NCI-H345 treated with DMSO at 0.1 percent for 48 hours (cell line): ENCODE measurements at regions not wholly inside any gene's neighbourhood (a gene's known extent, or its start where the extent isn't known, plus 50 kb on each side); places are given as distances from the start of the nearest gene placed in this dataset.
"Not testable (repeated sequence)": the region's sequence is repeated elsewhere in the genome, so short reads cannot be mapped to it uniquely, and the experiment has no call there.

Source experiments
- DNase-seq: peaks from one replicate; lab custom pipeline; 2025; ENCODE audit not compliant: unreplicated experiment; lab: John Stamatoyannopoulos, UW

GRCh38 chr2:187775651-187776050 is 221.4 kb upstream of the TFPI start:
- no peak for DNase-seq

GRCh38 chr2:187782301-187782700 is 228.1 kb upstream of the TFPI start:
- DNase-seq = no peak

GRCh38 chr2:187783446-187783845 is 229.2 kb upstream of the TFPI start:
- DNase-seq = no peak

DNA sequence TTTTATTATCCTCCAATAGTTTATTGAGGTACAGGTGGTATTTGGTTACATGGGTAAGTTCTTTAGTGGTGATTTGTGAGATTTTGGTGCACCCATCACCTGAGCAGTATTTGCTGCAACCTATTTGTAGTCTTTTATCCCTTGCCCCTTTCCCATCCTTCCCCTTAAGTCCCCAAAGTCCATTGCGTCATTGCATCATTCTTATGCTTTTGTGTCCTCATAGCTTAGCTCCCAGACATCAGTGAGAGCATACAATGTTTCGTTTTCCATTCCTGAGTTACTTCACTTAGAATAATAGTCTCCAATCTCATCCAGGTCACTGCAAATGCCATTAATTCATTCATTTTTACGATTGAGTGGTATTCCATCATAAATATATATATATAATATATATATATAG is 229.9 kb upstream of the TFPI start:
- DNase-seq = not testable (repeated sequence)

DNA sequence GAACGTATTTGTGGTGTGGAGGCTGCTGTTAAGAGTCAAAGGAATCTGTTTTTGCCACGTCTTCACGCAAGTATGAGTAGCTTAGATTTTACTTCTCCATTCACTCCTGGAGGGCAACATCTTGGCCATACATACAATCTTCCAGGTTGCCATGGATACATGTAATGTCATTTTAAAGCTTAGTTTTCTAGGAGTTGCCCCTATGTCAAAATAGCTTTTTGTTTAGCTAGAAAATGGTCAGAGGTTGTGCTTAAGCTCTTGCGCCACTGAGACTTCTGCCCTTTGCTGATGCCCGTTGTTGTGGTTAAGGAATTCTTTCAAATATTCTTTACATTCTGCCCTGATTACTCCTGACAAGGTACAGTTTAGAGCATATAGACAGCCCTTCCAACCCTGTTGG is 245.4 kb upstream of the TFPI start:
- no peak for DNase-seq

DNA sequence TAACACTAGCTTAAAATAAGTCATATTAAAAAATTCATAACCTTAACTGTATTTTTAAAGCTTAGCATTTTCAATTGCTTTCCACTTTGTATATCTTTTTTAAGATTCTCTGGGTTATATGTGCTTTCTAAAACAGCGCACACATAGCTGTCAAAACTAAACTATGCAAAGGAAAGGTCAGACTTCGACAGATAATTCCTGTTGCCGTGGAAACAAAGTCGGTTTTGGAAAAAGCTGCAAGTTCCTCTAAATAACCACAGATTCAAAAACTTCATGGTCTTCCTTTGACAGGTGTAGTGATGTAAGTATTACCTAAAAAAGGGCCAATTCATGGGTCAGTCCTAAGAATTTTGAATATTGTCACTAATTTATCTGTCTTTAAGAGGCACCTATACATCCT is 249.6 kb upstream of the TFPI start:
- no peak for DNase-seq

- no peak for DNase-seq
These were observed 260.9 kb upstream of the TFPI start for GRCh38 chr2:187815113-187815512.

DNA sequence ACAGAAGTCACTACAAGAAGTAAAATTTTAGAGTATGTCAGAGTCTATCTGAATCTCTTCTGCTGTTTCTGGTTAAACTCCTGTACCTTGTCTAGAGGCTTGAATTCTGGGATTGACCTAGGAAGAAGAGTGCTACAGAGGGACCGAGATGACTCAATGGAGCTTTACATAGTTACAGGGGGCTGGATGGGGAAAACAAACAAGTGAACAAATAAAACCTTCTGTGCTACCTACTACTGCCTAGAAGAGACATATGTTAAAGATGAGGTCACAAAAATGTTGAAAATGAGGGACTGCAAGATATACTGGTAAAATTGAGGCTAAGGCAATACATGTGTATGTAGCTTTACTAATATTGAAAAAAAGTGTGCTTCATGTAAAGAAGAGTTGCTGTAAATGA is 265.4 kb upstream of the TFPI start:
- no peak for DNase-seq

DNA sequence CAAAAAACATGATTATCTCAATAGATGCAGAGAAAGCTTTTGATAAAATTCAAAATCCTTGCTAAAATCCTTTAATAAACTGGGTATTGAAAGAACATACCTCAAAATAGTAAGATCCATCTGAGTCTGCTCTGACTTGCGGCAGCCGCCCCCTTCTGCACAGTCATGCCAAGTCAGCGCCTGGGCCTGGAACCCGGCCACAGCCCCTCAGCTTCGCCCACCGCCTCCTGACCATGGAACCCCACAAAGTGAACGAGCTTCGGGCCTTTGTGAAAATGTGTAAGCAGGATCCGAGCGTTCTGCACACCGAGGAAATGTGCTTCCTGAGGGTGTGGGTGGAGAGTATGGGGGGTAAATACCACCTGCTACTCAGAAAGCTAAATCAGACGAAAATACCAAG is 270.9 kb upstream of the TFPI start:
- DNase-seq = no peak

GRCh38 chr2:187826023-187826422 is 271.8 kb upstream of the TFPI start:
- DNase-seq = no peak

GRCh38 chr2:187834787-187835186 is 280.6 kb upstream of the TFPI start:
- DNase-seq = no peak

- no peak for DNase-seq
These were observed 284.5 kb upstream of the TFPI start for GRCh38 chr2:187838690-187839089.

GRCh38 chr2:187842315-187842714 is 288.1 kb upstream of the TFPI start:
- no peak for DNase-seq

- DNase-seq = peak; percentile 20
These were observed 289.0 kb upstream of the TFPI start for GRCh38 chr2:187842978-187843847.

GRCh38 chr2:187847245-187848208 is 293.3 kb upstream of the TFPI start:
- no peak for DNase-seq

DNA sequence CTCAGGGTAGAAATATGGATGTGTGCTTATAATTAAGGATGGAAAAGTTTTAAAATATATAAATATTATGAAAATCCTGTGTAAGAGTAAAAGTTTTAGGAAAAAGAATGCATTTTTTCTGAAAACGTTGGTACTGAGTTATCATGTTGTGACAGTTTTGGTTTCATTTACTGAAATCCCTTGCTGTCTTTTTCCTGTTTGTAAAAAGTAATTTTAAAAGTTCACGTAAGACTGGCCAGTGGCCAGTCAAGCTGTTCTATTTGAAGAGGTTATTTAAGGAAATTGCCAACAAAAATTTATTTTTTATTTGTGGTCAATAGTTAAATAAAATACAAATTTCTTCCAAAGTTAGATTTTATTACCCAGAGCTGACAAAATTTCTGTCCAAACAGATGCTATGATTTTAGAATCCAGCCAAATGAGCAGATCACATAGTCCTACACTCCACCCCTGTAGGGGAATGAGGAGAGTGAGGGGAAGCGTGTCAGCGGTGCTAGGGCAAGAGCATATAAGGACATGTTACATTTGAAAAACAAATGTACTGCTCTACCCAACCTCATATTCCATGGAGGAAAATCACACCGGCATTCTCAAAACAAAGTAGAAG is 297.8 kb upstream of the TFPI start:
- DNase-seq = no peak

- DNase-seq = no peak
These were observed 299.2 kb upstream of the TFPI start for GRCh38 chr2:187853381-187853791.

DNA sequence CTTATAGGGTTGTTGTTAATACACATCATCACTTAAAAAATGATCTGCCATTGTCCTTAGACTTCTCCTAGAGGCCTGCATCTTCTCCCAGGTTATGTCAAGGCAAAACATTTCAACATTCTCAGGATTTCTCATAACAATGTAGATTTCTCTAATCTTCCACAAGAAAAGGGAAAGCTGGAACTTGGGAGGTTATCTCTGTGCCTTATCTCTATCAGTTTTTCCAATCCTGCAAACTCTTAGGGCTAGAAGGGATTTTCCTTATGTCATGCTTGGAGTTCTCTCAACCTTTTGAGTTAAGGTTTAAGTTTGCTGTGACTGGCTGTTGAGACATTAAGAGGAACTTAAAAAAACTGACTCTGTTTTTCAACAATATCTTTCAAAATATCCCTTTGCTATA is 300.6 kb upstream of the TFPI start:
- DNase-seq = no peak

DNA sequence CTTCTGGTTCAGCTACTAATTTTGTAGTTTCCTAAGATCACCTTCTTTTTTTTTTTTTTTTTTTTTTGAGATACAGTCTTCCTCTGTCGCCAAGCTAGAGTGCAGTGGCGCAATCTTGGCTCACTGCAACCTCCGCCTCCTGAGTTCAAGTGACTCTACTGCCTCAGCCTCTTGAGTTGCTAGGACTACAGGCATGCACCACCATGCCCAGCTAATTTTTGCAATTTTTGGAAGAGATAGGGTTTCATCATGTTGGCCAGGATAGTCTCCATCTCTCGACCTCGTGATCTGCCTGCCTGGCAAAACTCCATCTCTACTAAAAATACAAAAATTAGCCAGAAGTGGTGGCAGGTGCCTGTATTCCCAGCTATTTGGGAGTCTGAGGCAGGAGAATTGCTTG is 301.5 kb upstream of the TFPI start:
- no peak for DNase-seq

DNA sequence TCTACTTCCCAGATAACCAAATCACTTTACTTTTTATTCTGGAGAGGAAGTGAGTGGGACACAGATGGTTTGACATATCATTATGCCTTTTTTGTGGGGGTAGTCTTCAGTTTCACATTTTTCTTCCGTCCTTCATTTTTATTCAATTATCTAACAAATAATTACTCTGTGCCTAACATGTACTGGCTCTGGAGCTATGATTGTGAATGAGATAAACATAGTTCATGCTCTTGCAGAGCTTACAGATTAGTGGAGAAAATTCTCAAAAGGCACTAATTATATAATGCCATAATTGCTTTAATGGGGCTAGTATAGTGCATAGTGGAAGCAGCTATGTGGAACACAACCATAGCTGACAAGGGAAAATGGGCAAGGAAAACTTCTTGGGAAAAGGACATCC is 303.6 kb upstream of the TFPI start:
- DNase-seq = no peak

- DNase-seq = no peak
These were observed 308.5 kb upstream of the TFPI start for GRCh38 chr2:187862715-187863114.

DNA sequence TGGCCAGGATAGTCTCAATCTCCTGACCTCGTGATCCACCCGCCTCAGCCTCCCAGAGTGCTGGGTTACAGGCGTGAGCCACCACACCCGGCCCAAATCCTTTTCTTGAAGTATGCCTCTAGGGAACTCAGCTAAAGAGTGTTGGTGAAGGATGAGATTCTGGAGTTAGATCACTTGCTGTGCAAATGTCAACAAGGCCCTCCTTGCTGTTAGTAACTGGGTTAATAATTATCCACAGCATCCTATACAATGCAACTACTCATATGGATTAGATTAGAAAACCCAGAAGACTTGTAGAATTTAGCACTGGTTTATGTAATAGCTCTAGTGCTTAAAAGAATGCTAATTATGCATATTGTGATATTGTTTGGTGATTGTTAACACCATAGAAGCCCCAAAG is 310.8 kb upstream of the TFPI start:
- DNase-seq = no peak
